ENCODE measurements at regions not wholly inside any gene's neighbourhood (a gene's known extent, or its start where the extent isn't known, plus 50 kb on each side); places are given as distances from the start of the nearest gene placed in this dataset.

DNA sequence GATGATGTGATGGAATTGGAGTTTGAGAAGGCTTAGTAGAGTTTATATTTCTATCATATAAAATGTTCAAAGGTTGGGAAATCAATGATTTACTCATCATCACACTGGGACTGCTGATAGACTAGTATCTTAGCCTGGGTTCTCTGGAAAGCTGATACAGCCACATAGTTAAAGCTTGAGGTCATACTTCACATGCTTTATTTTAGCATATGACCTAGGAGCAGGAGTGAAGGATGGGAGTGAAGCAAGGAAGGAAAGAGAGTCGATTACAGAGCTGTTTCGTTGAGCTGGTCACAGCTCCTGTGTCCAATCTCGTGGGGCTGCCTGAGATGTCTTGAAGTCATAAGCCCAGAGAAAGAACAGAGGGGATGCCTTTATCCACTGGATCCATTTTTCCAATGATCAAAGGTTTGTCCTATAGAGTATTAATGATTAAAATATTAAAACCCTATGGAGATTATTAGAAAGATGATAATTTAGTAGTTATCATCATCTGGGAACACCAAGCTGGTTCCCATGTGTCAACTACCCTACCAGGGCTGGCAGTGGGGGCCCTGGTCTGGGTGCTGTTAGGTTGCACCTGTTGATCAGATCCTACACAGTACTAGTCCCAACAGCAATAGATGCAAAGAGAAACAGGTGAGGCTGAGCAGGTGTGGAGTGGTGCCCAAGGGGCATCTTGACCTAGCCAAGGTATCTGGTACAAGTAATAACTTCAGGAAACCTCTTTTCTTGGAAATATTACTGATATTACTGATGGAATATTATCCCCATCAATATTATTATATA, 77.8 kb downstream of the BAMBI start:
- Histone ChIP-seq H3K9me1 (ENCODE audit: control insufficient read depth, insufficient read depth, low read length) (no peaks in the 10 kb centered on the region), H3K4me2 (ENCODE audit: insufficient read depth, low read length) (no peak overlapping the region), H3K9ac (ENCODE audit: insufficient read depth in 1 of 2, low read depth in 2 of 2, low read length in 2 of 2) (no peak overlapping the region), H3K79me2 (ENCODE audit: control insufficient read depth, insufficient read depth, low read length) (no peaks in the 10 kb centered on the region), H4K20me1 (replicated peaks; ENCODE audit: control insufficient read depth, insufficient read depth, low read length) (no peaks in the 10 kb centered on the region), H3K27me3 (ENCODE audit: control insufficient read depth in 2 of 2, insufficient read depth in 2 of 2, low read length in 2 of 2) (no peaks in the 10 kb centered on the region), H3K4me3 (no peak overlapping the region), H3K9me3 (replicated peaks; ENCODE audit: control insufficient read depth, insufficient read depth, low read depth, low read length) (no peaks in the 10 kb centered on the region), H3K36me3 (ENCODE audit: control insufficient read depth, insufficient read depth, low read length) (no peaks in the 10 kb centered on the region), H2AFZ (ENCODE audit: low read depth, low read length) (peak overlapping the region; percentile 47), H3K27ac (ENCODE audit: extremely low read depth, low read depth, low read length) (no peak overlapping the region), H3K4me1 (replicated peaks in 1 of 2; ENCODE audit: control insufficient read depth in 2 of 2, insufficient read depth in 2 of 2, low read length in 2 of 2) (peaks cover 0 to 7% of the 10 kb centered on the region in 2 experiments; a peak in 1 of 5 replicates)
- intact Hi-C loops (cut with micrococcal nuclease) (no loop called here), in situ Hi-C loops (cut with MboI) (no loop called here)
- ChIA-PET CTCF (ENCODE audit: low intra/inter-chr PET ratio) (no interaction called here), POLR2A (no interaction called here)
- no TSS peak for BruUV-seq (replicated peaks)
- FAIRE-seq = no peak
- WGBS (ENCODE audit: insufficient coverage, low coverage, missing lambda C conversion rate) = 21% methylated on average over 3 of the region's 3 CpGs
- peak; percentile 52 for ATAC-seq
- no peak for DNase-seq (ENCODE audit: extremely low read depth in 1 of 4, low spot score in 3 of 4)
- no peak for TF ChIP-seq ESRRA (IDR thresholded peaks at IDR 0.05; ENCODE audit: borderline replicate concordance, low read depth)
- TF ChIP-seq ARID1B (IDR thresholded peaks at IDR 0.05) = 0 out of 2 replicates have a peak, but pooled peaks have one; percentile 14
- TF ChIP-seq ATF7 (IDR thresholded peaks at IDR 0.05) = peak; percentile 29; the same call in 1 of the 2 replicates
- TF ChIP-seq RCOR1 (IDR thresholded peaks at IDR 0.05; ENCODE audit: borderline replicate concordance in 1 of 2, low read depth in 2 of 2, low read length in 2 of 2) = no peak
- TF ChIP-seq FOSL1 (tag; conservative IDR thresholded peaks at IDR 0.05) = peak; percentile 24; the same call in 1 of the 2 replicates
- TF ChIP-seq, protein P1, sequence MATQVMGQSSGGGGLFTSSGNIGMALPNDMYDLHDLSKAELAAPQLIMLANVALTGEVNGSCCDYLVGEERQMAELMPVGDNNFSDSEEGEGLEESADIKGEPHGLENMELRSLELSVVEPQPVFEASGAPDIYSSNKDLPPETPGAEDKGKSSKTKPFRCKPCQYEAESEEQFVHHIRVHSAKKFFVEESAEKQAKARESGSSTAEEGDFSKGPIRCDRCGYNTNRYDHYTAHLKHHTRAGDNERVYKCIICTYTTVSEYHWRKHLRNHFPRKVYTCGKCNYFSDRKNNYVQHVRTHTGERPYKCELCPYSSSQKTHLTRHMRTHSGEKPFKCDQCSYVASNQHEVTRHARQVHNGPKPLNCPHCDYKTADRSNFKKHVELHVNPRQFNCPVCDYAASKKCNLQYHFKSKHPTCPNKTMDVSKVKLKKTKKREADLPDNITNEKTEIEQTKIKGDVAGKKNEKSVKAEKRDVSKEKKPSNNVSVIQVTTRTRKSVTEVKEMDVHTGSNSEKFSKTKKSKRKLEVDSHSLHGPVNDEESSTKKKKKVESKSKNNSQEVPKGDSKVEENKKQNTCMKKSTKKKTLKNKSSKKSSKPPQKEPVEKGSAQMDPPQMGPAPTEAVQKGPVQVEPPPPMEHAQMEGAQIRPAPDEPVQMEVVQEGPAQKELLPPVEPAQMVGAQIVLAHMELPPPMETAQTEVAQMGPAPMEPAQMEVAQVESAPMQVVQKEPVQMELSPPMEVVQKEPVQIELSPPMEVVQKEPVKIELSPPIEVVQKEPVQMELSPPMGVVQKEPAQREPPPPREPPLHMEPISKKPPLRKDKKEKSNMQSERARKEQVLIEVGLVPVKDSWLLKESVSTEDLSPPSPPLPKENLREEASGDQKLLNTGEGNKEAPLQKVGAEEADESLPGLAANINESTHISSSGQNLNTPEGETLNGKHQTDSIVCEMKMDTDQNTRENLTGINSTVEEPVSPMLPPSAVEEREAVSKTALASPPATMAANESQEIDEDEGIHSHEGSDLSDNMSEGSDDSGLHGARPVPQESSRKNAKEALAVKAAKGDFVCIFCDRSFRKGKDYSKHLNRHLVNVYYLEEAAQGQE (IDR thresholded peaks at IDR 0.05; ENCODE audit: borderline replicate concordance) = peak; percentile 24; the same call in 1 of the 2 replicates
- TF ChIP-seq, protein P1 (CRISPR knock-in tag; IDR thresholded peaks at IDR 0.05; ENCODE audit: low read depth) = no peak
- no peak for TF ChIP-seq JUND (IDR thresholded peaks at IDR 0.05; ENCODE audit: borderline replicate concordance, low read depth, low read length)
- peak; percentile 21; the same call in 1 of the 3 replicates for TF ChIP-seq JUND (tag; IDR thresholded peaks at IDR 0.05; ENCODE audit: borderline replicate concordance, low read depth, low read length)
- no peak for TF ChIP-seq MEF2D (tag; conservative IDR thresholded peaks at IDR 0.05; ENCODE audit: low read depth)
- no peak for TF ChIP-seq ZNF354B (CRISPR knock-in tag; IDR thresholded peaks at IDR 0.05)
- TF ChIP-seq TAF1 (IDR thresholded peaks at IDR 0.05; ENCODE audit: control insufficient read depth, extremely low read depth, insufficient read depth, low read length, severe bottlenecking) = no peak
- TF ChIP-seq, protein P2, sequence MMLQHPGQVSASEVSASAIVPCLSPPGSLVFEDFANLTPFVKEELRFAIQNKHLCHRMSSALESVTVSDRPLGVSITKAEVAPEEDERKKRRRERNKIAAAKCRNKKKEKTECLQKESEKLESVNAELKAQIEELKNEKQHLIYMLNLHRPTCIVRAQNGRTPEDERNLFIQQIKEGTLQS (IDR thresholded peaks at IDR 0.05) = peak; percentile 71
- TF ChIP-seq, protein P2 (CRISPR knock-in tag; conservative IDR thresholded peaks at IDR 0.05) = no peak
